GM13977 (cell line): ENCODE measurements at regions not wholly inside any gene's neighbourhood (a gene's known extent, or its start where the extent isn't known, plus 50 kb on each side); places are given as distances from the start of the nearest gene placed in this dataset.

Source experiments
- DNase-seq: peaks from one replicate; pipeline ENCODE4 v3.0.0; 2012; ENCODE audit warnings: low spot score
- CTCF ChIP-seq: IDR thresholded peaks from 2 replicates; pipeline ENCODE4 v1.5.1; 2012; ENCODE audit warnings: mild to moderate bottlenecking, control low read depth; ENCODE audit not compliant: insufficient read depth; ENCODE audit errors: extremely low read depth, missing control alignments
- in situ Hi-C: fragments of 300-500 bp; cut with MboI; formaldehyde crosslinking; loops from one replicate; pipeline ENCODE4 v1.12.0; 2022; ENCODE audit warnings: low sequenced_read_pairs, low pct_unique_long_range_greater_than_20kb, mixed read lengths, inconsistent platforms; ENCODE audit not compliant: unreplicated experiment

DNA sequence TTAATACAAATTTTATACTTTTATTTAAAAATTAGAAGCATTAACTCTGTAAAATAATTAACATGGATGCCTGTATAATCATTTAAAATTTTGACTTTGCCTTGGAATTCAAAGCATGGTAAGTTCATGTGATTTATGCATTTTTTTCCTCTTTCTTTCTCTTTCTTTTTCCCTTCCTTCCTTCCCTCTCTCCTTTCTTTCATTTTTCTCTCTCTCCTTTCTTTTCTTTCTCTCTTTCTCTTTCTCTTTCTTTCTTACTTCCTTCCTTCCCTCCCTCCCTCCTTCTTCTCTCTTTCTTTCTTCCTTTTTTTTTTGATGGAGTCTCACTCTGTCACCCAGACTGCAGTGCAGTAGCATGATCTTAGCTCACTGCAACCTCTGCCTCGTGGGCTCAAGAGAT, 53.8 kb upstream of the P3H2 start:
- DNase-seq: no peak
- no peak for TF ChIP-seq CTCF
- in situ Hi-C loops: no loop called here

DNA sequence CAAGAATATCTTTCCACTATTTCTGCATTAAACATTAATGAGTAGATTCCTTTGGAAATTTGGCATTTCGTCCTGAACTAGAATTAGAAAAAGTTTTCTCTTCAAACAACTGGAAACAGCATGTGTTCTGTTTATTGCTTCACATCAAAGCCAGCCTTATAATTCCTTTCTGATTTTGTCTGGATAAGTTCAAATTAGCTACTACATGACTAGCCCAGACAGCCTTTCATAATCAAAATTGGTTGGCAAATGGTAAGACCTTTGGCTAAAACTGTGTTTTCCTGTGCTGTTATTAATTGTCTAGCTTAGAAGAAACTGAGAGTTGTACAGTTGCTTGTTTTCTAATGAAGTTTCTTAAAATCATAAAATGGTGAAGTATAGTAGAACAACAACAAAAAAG, 52.7 kb upstream of the P3H2 start:
- in situ Hi-C loops: no loop called here
- TF ChIP-seq CTCF: no peak
- DNase-seq: no peak

- in situ Hi-C loops: no loop called here
- DNase-seq: no peak
- no peak for TF ChIP-seq CTCF
Observed at GRCh38 chr3:190172751-190173150, 52.1 kb upstream of the P3H2 start.
